RWPE2 (cell line): ENCODE measurements at regions not wholly inside any gene's neighbourhood (a gene's known extent, or its start where the extent isn't known, plus 50 kb on each side); places are given as distances from the start of the nearest gene placed in this dataset.
"Not testable (repeated sequence)": the region's sequence is repeated elsewhere in the genome, so short reads cannot be mapped to it uniquely, and the experiment has no call there.

ENCODE experiments used
- ATAC-seq: fragments of 200-7000 bp; cut with Tn5 transposase; 3 replicates; pipeline ENCODE4 v1.9.1; 2021; ENCODE audit warnings: low read depth
- DNase-seq: peaks from one replicate; pipeline ENCODE4 v3.0.0-alpha.2; 2020; ENCODE audit warnings: low spot score
- H3K27ac ChIP-seq: fragments of 450-650 bp; 2 replicates; pipeline ENCODE4 v1.5.1; 2017; ENCODE audit warnings: mild to moderate bottlenecking; ENCODE audit not compliant: poor library complexity, severe bottlenecking
- H3K27me3 ChIP-seq: fragments of 250-450 bp; sonication (Bioruptor Pico); 2 replicates; pipeline ENCODE4 v1.5.1; 2021; ENCODE audit warnings: mild to moderate bottlenecking, moderate library complexity; ENCODE audit not compliant: insufficient read depth, poor library complexity, severe bottlenecking
- H3K36me3 ChIP-seq: fragments of 250-450 bp; sonication (Bioruptor Pico); 2 replicates; pipeline ENCODE4 v1.5.1; 2020; ENCODE audit warnings: low read depth, mild to moderate bottlenecking, moderate library complexity
- H3K4me1 ChIP-seq: fragments of 250-450 bp; sonication (Bioruptor Pico); 2 replicates; pipeline ENCODE4 v1.5.1; 2021; ENCODE audit warnings: mild to moderate bottlenecking, moderate library complexity; ENCODE audit not compliant: insufficient read depth, poor library complexity, severe bottlenecking
- H3K4me3 ChIP-seq: fragments of 250-450 bp; sonication (Bioruptor Pico); 2 replicates; pipeline ENCODE4 v1.5.1; 2021; ENCODE audit warnings: mild to moderate bottlenecking, moderate library complexity; ENCODE audit not compliant: severe bottlenecking
- H3K9me3 ChIP-seq: fragments of 250-450 bp; sonication (Bioruptor Pico); 2 replicates; pipeline ENCODE4 v1.5.1; 2021; ENCODE audit warnings: mild to moderate bottlenecking, moderate library complexity; ENCODE audit not compliant: severe bottlenecking

- not testable (repeated sequence) for H3K36me3 ChIP-seq, H3K9me3 ChIP-seq, DNase-seq, H3K4me3 ChIP-seq, H3K27ac ChIP-seq, H3K27me3 ChIP-seq, H3K4me1 ChIP-seq
- peak; percentile 68 for ATAC-seq
Measured at GRCh38 chr21:5013455-5014304, 5507.7 kb upstream of the TPTE start.

GRCh38 chr21:5015187-5015586 lies 5506.2 kb upstream of the TPTE start:
- not testable (repeated sequence) for DNase-seq, H3K27ac ChIP-seq, ATAC-seq

GRCh38 chr21:5019120-5019519 lies 5502.3 kb upstream of the TPTE start:
- H3K9me3 ChIP-seq, H3K27ac ChIP-seq, H3K27me3 ChIP-seq, H3K4me1 ChIP-seq, H3K36me3 ChIP-seq, H3K4me3 ChIP-seq, ATAC-seq, DNase-seq: not testable (repeated sequence)

More at GRCh38 chr21:5015187-5015586, 5506.2 kb upstream of the TPTE start:
- H3K9me3 ChIP-seq, H3K27me3 ChIP-seq, H3K36me3 ChIP-seq, H3K4me1 ChIP-seq, H3K4me3 ChIP-seq: not testable (repeated sequence)

- ATAC-seq, result peak; percentile 48
- not testable (repeated sequence) for DNase-seq, H3K27ac ChIP-seq, H3K4me3 ChIP-seq, H3K4me1 ChIP-seq, H3K27me3 ChIP-seq, H3K36me3 ChIP-seq, H3K9me3 ChIP-seq
Measured at GRCh38 chr21:5021815-5022214, 5499.6 kb upstream of the TPTE start.

- H3K9me3 ChIP-seq, H3K4me3 ChIP-seq, H3K27me3 ChIP-seq, H3K36me3 ChIP-seq, DNase-seq, H3K27ac ChIP-seq, H3K4me1 ChIP-seq: not testable (repeated sequence)
- ATAC-seq, result peak; percentile 79
Measured at GRCh38 chr21:5022254-5022653, 5499.1 kb upstream of the TPTE start.

GRCh38 chr21:5022748-5023147 lies 5498.6 kb upstream of the TPTE start:
- not testable (repeated sequence) for H3K27me3 ChIP-seq, H3K9me3 ChIP-seq, DNase-seq, H3K4me1 ChIP-seq, H3K27ac ChIP-seq, H3K4me3 ChIP-seq, H3K36me3 ChIP-seq
- ATAC-seq, result peak; percentile 44

- DNase-seq, H3K27ac ChIP-seq, H3K4me3 ChIP-seq, H3K9me3 ChIP-seq, H3K27me3 ChIP-seq, H3K4me1 ChIP-seq, H3K36me3 ChIP-seq, ATAC-seq: not testable (repeated sequence)
Measured at GRCh38 chr21:5035147-5035546, 5486.2 kb upstream of the TPTE start.

GRCh38 chr21:5035587-5035986 lies 5485.8 kb upstream of the TPTE start:
- DNase-seq, H3K36me3 ChIP-seq, H3K9me3 ChIP-seq, H3K27me3 ChIP-seq, H3K27ac ChIP-seq, H3K4me3 ChIP-seq, ATAC-seq, H3K4me1 ChIP-seq: not testable (repeated sequence)

- H3K4me3 ChIP-seq, H3K27me3 ChIP-seq, H3K4me1 ChIP-seq, H3K27ac ChIP-seq, DNase-seq, ATAC-seq, H3K36me3 ChIP-seq, H3K9me3 ChIP-seq: not testable (repeated sequence)
Measured at GRCh38 chr21:5037606-5038331, 5483.6 kb upstream of the TPTE start.

- not testable (repeated sequence) for ATAC-seq, H3K4me3 ChIP-seq
Measured at GRCh38 chr21:5039926-5040325, 5481.5 kb upstream of the TPTE start.

GRCh38 chr21:5042583-5042982 lies 5478.8 kb upstream of the TPTE start:
- not testable (repeated sequence) for H3K36me3 ChIP-seq, ATAC-seq, H3K27me3 ChIP-seq

More at GRCh38 chr21:5039926-5040325, 5481.5 kb upstream of the TPTE start:
- not testable (repeated sequence) for H3K27ac ChIP-seq, H3K27me3 ChIP-seq, H3K9me3 ChIP-seq, DNase-seq, H3K36me3 ChIP-seq, H3K4me1 ChIP-seq

More at GRCh38 chr21:5042583-5042982, 5478.8 kb upstream of the TPTE start:
- H3K9me3 ChIP-seq, H3K4me1 ChIP-seq, H3K27ac ChIP-seq, H3K4me3 ChIP-seq, DNase-seq: not testable (repeated sequence)
